ENCODE measurements at regions not wholly inside any gene's neighbourhood (a gene's known extent, or its start where the extent isn't known, plus 50 kb on each side); places are given as distances from the start of the nearest gene placed in this dataset.

DNA sequence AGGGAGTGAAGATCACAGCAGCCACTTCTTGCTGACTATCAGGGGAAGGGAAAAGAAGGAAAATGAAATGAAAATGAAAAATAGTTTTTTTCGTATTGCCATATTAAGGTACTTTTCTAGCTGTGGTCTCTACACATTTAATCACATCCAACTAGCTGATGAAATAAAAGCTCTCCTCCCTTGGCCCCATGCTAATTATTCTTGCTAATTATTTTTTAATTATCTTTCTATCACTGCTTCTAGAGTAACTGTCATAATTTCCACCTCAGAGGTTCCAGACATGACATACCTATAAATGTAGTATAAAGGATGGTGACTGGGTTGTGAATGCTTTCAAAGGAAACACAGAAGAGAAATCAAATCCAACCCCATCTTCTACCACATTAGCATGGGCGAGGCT lies 334.1 kb upstream of the MAN1A1 start:
- Histone ChIP-seq H3K36me3 (ENCODE audit: control insufficient read depth, insufficient read depth, low read length) (no peaks in the 10 kb centered on the region), H3K4me3 (ENCODE audit: low read depth, low read length) (no peak overlapping the region), H3K27me3 (ENCODE audit: control insufficient read depth, insufficient read depth, low read length) (no peaks in the 10 kb centered on the region)
- no peak for DNase-seq (ENCODE audit: low read depth)
- ChIA-PET CTCF (interaction anchor here (1.1 kb wide), 1 partner anchor 10 kb away, joined by 5 read pairs; no protein-coding TSS in a partner anchor), POLR2A (no interaction called here)
- TF ChIP-seq, protein P1, sequence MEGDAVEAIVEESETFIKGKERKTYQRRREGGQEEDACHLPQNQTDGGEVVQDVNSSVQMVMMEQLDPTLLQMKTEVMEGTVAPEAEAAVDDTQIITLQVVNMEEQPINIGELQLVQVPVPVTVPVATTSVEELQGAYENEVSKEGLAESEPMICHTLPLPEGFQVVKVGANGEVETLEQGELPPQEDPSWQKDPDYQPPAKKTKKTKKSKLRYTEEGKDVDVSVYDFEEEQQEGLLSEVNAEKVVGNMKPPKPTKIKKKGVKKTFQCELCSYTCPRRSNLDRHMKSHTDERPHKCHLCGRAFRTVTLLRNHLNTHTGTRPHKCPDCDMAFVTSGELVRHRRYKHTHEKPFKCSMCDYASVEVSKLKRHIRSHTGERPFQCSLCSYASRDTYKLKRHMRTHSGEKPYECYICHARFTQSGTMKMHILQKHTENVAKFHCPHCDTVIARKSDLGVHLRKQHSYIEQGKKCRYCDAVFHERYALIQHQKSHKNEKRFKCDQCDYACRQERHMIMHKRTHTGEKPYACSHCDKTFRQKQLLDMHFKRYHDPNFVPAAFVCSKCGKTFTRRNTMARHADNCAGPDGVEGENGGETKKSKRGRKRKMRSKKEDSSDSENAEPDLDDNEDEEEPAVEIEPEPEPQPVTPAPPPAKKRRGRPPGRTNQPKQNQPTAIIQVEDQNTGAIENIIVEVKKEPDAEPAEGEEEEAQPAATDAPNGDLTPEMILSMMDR (IDR thresholded peaks at IDR 0.05; ENCODE audit: insufficient read depth, low read depth, low read length), result no peak

DNA sequence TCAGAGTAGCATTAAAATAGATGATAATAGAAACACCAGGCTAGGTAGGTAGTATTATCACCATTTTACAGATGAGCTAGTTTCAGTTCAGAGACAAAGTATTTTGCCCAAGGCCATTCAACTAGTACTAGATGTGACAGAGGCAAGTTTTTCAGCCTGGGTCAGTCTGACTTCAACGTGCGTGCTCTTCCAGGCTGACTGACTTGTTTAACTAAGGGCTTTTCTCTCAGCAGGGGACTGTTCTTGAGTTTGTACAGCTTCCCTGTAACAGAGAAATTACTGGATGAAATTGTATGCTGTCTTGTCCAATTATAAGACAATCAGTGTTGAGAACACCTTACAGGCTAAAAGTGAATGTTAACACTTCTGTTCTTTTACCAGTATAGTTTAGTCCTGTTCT lies 333.5 kb upstream of the MAN1A1 start:
- POLR2A ChIA-PET, result no interaction called here
- TF ChIP-seq, protein P1 (IDR thresholded peaks at IDR 0.05; ENCODE audit: insufficient read depth, low read depth, low read length), result no peak

DNA sequence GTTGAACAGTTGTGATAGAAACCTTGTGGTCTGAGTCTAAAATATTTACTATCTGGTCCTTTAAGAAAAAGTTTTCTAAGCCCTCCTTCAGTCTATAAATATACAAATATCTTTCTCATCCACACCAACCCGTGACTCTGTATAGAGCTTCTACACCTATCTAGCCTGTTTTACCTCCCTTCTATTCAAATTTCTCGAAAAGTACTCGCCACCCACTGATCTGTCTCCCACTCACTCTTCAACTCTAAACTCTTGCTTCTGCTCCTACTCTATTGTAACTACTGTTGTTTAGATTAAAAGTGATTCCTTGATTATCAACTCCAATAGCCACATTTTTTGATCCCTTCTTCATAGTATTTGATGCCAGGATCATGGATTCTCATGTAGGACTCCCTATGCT lies 329.4 kb upstream of the MAN1A1 start:
- DNase-seq (ENCODE audit: low read depth), result no peak
- TF ChIP-seq, protein P1 (IDR thresholded peaks at IDR 0.05; ENCODE audit: insufficient read depth, low read depth, low read length), result no peak
- Histone ChIP-seq H3K27me3 (ENCODE audit: control insufficient read depth, insufficient read depth, low read length) (no peaks in the 10 kb centered on the region), H3K4me3 (ENCODE audit: low read depth, low read length) (no peak overlapping the region), H3K36me3 (ENCODE audit: control insufficient read depth, insufficient read depth, low read length) (no peaks in the 10 kb centered on the region)
- ChIA-PET CTCF (no interaction called here), POLR2A (no interaction called here)

More for the DNA sequence above, 333.5 kb upstream of the MAN1A1 start:
- Histone ChIP-seq H3K27me3 (ENCODE audit: control insufficient read depth, insufficient read depth, low read length) (no peaks in the 10 kb centered on the region), H3K4me3 (ENCODE audit: low read depth, low read length) (no peak overlapping the region), H3K36me3 (ENCODE audit: control insufficient read depth, insufficient read depth, low read length) (no peaks in the 10 kb centered on the region)
- CTCF ChIA-PET, result interaction anchor here (1.1 kb wide), 1 partner anchor 10 kb away, joined by 5 read pairs; no protein-coding TSS in a partner anchor
- no peak for DNase-seq (ENCODE audit: low read depth)

DNA sequence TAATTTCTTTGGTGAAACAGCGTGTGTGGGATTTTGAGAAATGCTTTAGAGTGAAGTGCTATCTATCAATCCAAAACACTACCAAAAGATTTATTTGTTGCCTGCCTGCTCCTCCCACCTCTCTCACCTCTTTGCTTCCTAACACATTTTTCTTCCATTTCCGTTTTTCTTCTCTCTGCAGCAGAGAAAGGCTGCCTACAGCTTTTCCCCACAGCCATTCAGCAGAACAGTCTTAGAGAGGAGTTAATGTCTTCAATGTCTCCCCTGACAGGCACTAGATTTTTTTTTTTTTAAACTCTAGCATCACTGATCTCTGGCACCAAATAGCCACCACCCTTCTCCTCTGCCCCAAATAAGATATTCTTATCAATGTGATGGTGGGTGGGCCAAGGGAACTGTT lies 327.8 kb upstream of the MAN1A1 start:
- TF ChIP-seq, protein P1 (IDR thresholded peaks at IDR 0.05; ENCODE audit: insufficient read depth, low read depth, low read length), result no peak
- Histone ChIP-seq H3K4me3 (ENCODE audit: low read depth, low read length) (no peak overlapping the region), H3K27me3 (ENCODE audit: control insufficient read depth, insufficient read depth, low read length) (no peaks in the 10 kb centered on the region), H3K36me3 (ENCODE audit: control insufficient read depth, insufficient read depth, low read length) (no peaks in the 10 kb centered on the region)
- DNase-seq (ENCODE audit: low read depth), result no peak
- ChIA-PET POLR2A (no interaction called here), CTCF (interaction anchor here (0.6 kb wide), 1 partner anchor 1385 kb away, joined by 5 read pairs; no protein-coding TSS in a partner anchor)

DNA sequence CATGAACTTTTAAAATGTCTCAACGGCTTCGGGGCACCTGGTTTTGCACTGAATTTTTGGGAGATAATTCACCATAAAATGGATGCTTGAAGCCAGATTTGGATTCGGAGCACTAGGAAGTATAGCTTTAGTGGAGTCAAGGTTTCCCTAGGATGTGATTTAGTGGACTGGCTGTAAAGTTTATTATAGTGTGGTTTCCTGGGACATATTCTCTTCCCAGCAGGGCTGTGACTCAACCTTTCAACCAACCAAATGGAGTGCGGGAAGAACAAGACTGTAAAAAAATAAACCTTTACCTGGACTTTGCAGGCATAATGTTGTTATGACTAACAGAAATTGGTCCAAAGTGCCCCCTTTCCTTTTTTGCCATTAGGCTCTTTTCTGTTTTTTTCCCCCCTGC lies 327.4 kb upstream of the MAN1A1 start:
- ChIA-PET CTCF (interaction anchor here (0.6 kb wide), 1 partner anchor 1386 kb away, joined by 5 read pairs; no protein-coding TSS in a partner anchor), POLR2A (no interaction called here)
- Histone ChIP-seq H3K4me3 (ENCODE audit: low read depth, low read length) (no peak overlapping the region), H3K27me3 (ENCODE audit: control insufficient read depth, insufficient read depth, low read length) (no peaks in the 10 kb centered on the region), H3K36me3 (ENCODE audit: control insufficient read depth, insufficient read depth, low read length) (no peaks in the 10 kb centered on the region)
- no peak for DNase-seq (ENCODE audit: low read depth)
- TF ChIP-seq, protein P1 (IDR thresholded peaks at IDR 0.05; ENCODE audit: insufficient read depth, low read depth, low read length), result no peak
